Vagina (tissue), 2 donors: ENCODE measurements at regions not wholly inside any gene's neighbourhood (a gene's known extent, or its start where the extent isn't known, plus 50 kb on each side); places are given as distances from the start of the nearest gene placed in this dataset.

Source experiments
- POLR2A ChIP-seq, 2 donors: fragments of 450-650 bp; IDR thresholded peaks; one replicate each; pipeline ENCODE4 v1.6.1; 2017; ENCODE audit warnings: antibody characterized with exemption in 2 of 2, mild to moderate bottlenecking in 2 of 2, moderate library complexity in 2 of 2
- POLR2AphosphoS5 ChIP-seq, 2 donors: sonication (generic); formaldehyde crosslinking; IDR thresholded peaks; one replicate each; pipeline ENCODE4 v1.9.0; 2017; ENCODE audit warnings: antibody characterized with exemption in 2 of 2, mild to moderate bottlenecking in 2 of 2, low read depth in 1 of 2; ENCODE audit not compliant: insufficient read depth in 1 of 2
- TF ChIP-seq, protein P1 (sequence below), 3 experiments: fragments of 450-650 bp in 2 of 3; fragments of 200-600 bp in 1 of 3; sonication (generic) in 1 of 3; IDR thresholded peaks; one replicate each; pipeline ENCODE4 v1.5.1; 2017 to 2019; ENCODE audit warnings: antibody characterized with exemption in 3 of 3, mild to moderate bottlenecking in 2 of 3, moderate library complexity in 2 of 3

DNA sequence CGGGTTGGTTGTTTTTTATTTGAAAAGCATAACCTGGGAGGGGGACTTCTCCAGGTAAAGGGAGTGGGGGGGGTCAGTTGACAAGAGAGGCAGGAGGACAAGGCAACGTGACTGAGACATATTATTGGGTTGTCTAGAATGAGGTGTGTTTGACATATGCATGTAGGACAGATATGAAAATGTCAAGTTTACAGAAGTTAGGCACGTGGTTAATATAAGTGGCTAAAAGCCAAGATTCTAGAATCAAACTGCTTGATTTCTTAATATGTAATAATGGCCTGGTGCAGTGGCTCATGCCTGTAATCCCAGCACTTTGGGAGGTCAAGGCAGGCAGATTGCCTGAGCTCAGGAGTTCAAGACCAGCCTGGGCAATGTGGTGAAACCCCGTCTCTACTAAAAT, 212.8 kb downstream of the SQOR start:
- TF ChIP-seq, protein P1, sequence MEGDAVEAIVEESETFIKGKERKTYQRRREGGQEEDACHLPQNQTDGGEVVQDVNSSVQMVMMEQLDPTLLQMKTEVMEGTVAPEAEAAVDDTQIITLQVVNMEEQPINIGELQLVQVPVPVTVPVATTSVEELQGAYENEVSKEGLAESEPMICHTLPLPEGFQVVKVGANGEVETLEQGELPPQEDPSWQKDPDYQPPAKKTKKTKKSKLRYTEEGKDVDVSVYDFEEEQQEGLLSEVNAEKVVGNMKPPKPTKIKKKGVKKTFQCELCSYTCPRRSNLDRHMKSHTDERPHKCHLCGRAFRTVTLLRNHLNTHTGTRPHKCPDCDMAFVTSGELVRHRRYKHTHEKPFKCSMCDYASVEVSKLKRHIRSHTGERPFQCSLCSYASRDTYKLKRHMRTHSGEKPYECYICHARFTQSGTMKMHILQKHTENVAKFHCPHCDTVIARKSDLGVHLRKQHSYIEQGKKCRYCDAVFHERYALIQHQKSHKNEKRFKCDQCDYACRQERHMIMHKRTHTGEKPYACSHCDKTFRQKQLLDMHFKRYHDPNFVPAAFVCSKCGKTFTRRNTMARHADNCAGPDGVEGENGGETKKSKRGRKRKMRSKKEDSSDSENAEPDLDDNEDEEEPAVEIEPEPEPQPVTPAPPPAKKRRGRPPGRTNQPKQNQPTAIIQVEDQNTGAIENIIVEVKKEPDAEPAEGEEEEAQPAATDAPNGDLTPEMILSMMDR (IDR thresholded peaks at IDR 0.05): no peak
- TF ChIP-seq POLR2AphosphoS5 (IDR thresholded peaks at IDR 0.05; ENCODE audit: insufficient read depth in 1 of 2, low read depth in 1 of 2): no peak
- TF ChIP-seq POLR2A (IDR thresholded peaks at IDR 0.05): no peak
